KMS-11 (cell line): ENCODE measurements at regions not wholly inside any gene's neighbourhood (a gene's known extent, or its start where the extent isn't known, plus 50 kb on each side); places are given as distances from the start of the nearest gene placed in this dataset.
"Not testable (repeated sequence)": the region's sequence is repeated elsewhere in the genome, so short reads cannot be mapped to it uniquely, and the experiment has no call there.

ENCODE experiments used
- H2AFZ ChIP-seq: fragments of 200-600 bp; sonication (generic); 2 replicates; pipeline ENCODE4 v1.6.1; 2016; ENCODE audit warnings: antibody characterized with exemption, mixed run types, low read depth
- H3K27ac ChIP-seq: fragments of 200-600 bp; sonication (generic); 2 replicates; pipeline ENCODE4 v1.6.1; 2016; ENCODE audit warnings: mild to moderate bottlenecking, mixed run types
- H3K27me3 ChIP-seq: fragments of 200-600 bp; sonication (generic); 2 replicates; pipeline ENCODE4 v1.6.1; 2017; ENCODE audit warnings: mild to moderate bottlenecking, low read depth, mixed run types, moderate library complexity; ENCODE audit not compliant: insufficient read depth
- H3K36me3 ChIP-seq: fragments of 200-600 bp; sonication (generic); 2 replicates; pipeline ENCODE4 v1.6.1; 2017; ENCODE audit warnings: mild to moderate bottlenecking, mixed run types; ENCODE audit not compliant: insufficient read depth
- H3K4me1 ChIP-seq: fragments of 200-600 bp; sonication (generic); 2 replicates; pipeline ENCODE4 v1.6.1; 2016; ENCODE audit warnings: mild to moderate bottlenecking, low read depth, mixed run types; ENCODE audit not compliant: poor library complexity, severe bottlenecking
- H3K4me2 ChIP-seq: fragments of 200-600 bp; sonication (generic); 2 replicates; pipeline ENCODE4 v1.7.0; 2016; ENCODE audit warnings: mild to moderate bottlenecking, mixed run types
- H3K4me3 ChIP-seq: fragments of 200-600 bp; sonication (generic); IDR thresholded peaks from 2 replicates; pipeline ENCODE4 v1.6.1; 2017; ENCODE audit warnings: low read depth, low read length, mixed read lengths; ENCODE audit not compliant: insufficient read depth
- H3K79me2 ChIP-seq: fragments of 200-600 bp; sonication (generic); 2 replicates; pipeline ENCODE4 v1.6.1; 2016; ENCODE audit warnings: low read depth, mixed run types; ENCODE audit not compliant: insufficient read depth
- H3K9ac ChIP-seq: fragments of 200-600 bp; sonication (generic); 2 replicates; pipeline ENCODE4 v1.6.1; 2016; ENCODE audit warnings: mild to moderate bottlenecking, mixed run types
- H4K20me1 ChIP-seq: fragments of 200-600 bp; sonication (generic); 2 replicates; pipeline ENCODE4 v1.6.1; 2016; ENCODE audit warnings: mild to moderate bottlenecking, mixed run types; ENCODE audit not compliant: insufficient read depth
- CTCF ChIP-seq: fragments of 200-600 bp; sonication (generic); conservative IDR thresholded peaks from 2 replicates; pipeline ENCODE4 v1.6.1; 2017; ENCODE audit warnings: low read depth, mild to moderate bottlenecking, antibody characterized with exemption, low read length, moderate library complexity, mixed read lengths

- H3K27me3 ChIP-seq, result no peaks in the 10 kb centered on the region
- H4K20me1 ChIP-seq, result no peaks in the 10 kb centered on the region
- no peak overlapping the region for H3K27ac ChIP-seq
- H3K9ac ChIP-seq, result no peak overlapping the region
- no peak for TF ChIP-seq CTCF
- no peak overlapping the region for H3K4me3 ChIP-seq
- no peaks in the 10 kb centered on the region for H3K4me1 ChIP-seq
- H2AFZ ChIP-seq, result no peak overlapping the region
- H3K79me2 ChIP-seq, result no peaks in the 10 kb centered on the region
- H3K4me2 ChIP-seq, result no peak overlapping the region
- no peaks in the 10 kb centered on the region for H3K36me3 ChIP-seq
Measured at GRCh38 chr6:79369026-79369425, 134.5 kb upstream of the HMGN3 start.

- not testable (repeated sequence) for H3K4me3 ChIP-seq, H3K9ac ChIP-seq, H3K36me3 ChIP-seq, H3K79me2 ChIP-seq, H4K20me1 ChIP-seq, H3K4me1 ChIP-seq, H3K4me2 ChIP-seq, H2AFZ ChIP-seq, H3K27me3 ChIP-seq, H3K27ac ChIP-seq
Measured at GRCh38 chr6:79363441-79363840, 129.0 kb upstream of the HMGN3 start.

- not testable (repeated sequence) for H3K4me1 ChIP-seq, H3K27me3 ChIP-seq, H3K27ac ChIP-seq, H3K36me3 ChIP-seq, H3K4me2 ChIP-seq, H3K4me3 ChIP-seq, H3K9ac ChIP-seq, H4K20me1 ChIP-seq, H3K79me2 ChIP-seq, H2AFZ ChIP-seq
Measured at GRCh38 chr6:79361074-79361473, 126.6 kb upstream of the HMGN3 start.

- no peak overlapping the region for H3K4me2 ChIP-seq
- no peaks in the 10 kb centered on the region for H3K36me3 ChIP-seq
- H2AFZ ChIP-seq, result no peak overlapping the region
Measured at GRCh38 chr6:79353226-79353625, 118.7 kb upstream of the HMGN3 start.

GRCh38 chr6:79338493-79338892, 104.0 kb upstream of the HMGN3 start:
- H3K4me3 ChIP-seq, result no peak overlapping the region

More at GRCh38 chr6:79353226-79353625, 118.7 kb upstream of the HMGN3 start:
- H4K20me1 ChIP-seq, result no peaks in the 10 kb centered on the region
- no peak overlapping the region for H3K4me3 ChIP-seq
- H3K4me1 ChIP-seq, result no peaks in the 10 kb centered on the region
- H3K79me2 ChIP-seq, result no peaks in the 10 kb centered on the region
- H3K27ac ChIP-seq, result no peak overlapping the region
- no peak for TF ChIP-seq CTCF
- H3K27me3 ChIP-seq, result no peaks in the 10 kb centered on the region
- H3K9ac ChIP-seq, result no peak overlapping the region

More at GRCh38 chr6:79338493-79338892, 104.0 kb upstream of the HMGN3 start:
- no peak overlapping the region for H3K9ac ChIP-seq
- no peak overlapping the region for H2AFZ ChIP-seq
- no peak overlapping the region for H3K4me2 ChIP-seq
- H3K4me1 ChIP-seq, result peaks cover 5% of the 10 kb centered on the region
- H3K27ac ChIP-seq, result no peak overlapping the region
- no peak for TF ChIP-seq CTCF
- no peaks in the 10 kb centered on the region for H3K36me3 ChIP-seq
- H3K79me2 ChIP-seq, result no peaks in the 10 kb centered on the region
- no peaks in the 10 kb centered on the region for H3K27me3 ChIP-seq
- H4K20me1 ChIP-seq, result no peaks in the 10 kb centered on the region
